Activated T-cell treated with anti-CD3 and anti-CD28 coated beads for 1 hour (primary cell): ENCODE measurements at regions not wholly inside any gene's neighbourhood (a gene's known extent, or its start where the extent isn't known, plus 50 kb on each side); places are given as distances from the start of the nearest gene placed in this dataset.
"Not testable (repeated sequence)": the region's sequence is repeated elsewhere in the genome, so short reads cannot be mapped to it uniquely, and the experiment has no call there.

Experiments used
- DNase-seq: peaks from one replicate; pipeline ENCODE4 v3.0.0-alpha.2; 2020; ENCODE audit warnings: low read depth

- no peak for DNase-seq
Measured at GRCh38 chr13:76620036-76620435, 266.2 kb downstream of the KCTD12 start.

GRCh38 chr13:76619631-76620030 is 266.6 kb downstream of the KCTD12 start:
- no peak for DNase-seq

GRCh38 chr13:76610819-76611415 is 275.3 kb downstream of the KCTD12 start:
- DNase-seq = no peak

DNA sequence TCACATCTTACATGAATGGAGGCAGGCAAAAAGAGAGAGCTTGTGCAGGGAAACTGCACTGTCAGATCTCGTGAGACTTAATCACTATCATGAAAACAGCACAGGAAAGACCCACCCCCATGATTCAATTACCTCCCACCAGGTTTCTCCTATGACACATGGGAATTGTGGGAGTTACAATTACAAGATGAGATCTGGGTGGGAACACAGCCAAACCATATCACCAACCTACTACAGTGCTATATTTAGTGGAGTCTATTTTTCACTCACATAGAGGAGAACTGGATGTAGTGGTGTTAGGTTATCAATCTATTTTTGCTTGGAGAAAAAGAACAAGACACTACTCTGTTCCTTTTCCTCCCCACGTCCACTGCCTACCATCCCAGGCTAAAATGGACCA is 276.6 kb downstream of the KCTD12 start:
- DNase-seq = no peak

DNA sequence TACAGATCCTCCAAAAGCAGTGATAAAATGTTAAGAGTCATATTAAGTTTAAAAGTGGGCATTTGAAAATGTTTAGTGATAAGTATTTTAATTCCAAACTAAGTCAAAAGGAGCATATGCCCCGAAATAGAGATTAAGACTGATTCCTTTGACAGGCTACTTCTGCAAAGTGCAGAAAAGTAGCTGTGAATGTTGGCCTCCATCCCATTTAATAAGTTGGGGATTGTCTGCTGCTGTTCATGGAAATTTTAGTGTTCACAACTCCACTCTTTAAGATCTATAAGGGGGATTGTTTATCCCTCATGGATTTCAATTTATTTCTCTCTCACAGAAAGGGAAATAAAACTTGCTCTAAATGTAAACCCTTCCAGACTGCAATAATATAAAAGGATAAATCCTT is 278.3 kb downstream of the KCTD12 start:
- no peak for DNase-seq

DNA sequence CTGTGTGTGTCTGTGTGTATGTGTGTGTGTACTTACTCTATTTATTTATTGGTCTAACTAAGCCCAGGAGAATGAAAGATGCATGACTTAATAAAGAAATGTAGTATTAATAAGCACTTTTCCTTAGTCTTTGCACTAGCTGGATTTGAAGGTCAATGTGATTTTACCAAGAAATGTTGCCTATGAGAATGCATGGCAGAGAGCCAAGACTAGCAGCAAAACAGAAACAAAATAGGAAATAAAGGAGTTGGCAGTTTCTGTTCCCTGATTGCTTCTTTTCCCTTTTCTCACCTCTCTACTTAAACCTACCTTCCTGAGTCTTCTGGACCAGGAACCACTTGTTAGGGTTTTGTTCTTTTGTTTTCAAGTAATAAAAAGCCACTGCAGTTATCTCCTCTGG is 286.1 kb downstream of the KCTD12 start:
- DNase-seq = no peak

- DNase-seq = no peak
Measured at GRCh38 chr13:76597868-76598267, 288.3 kb downstream of the KCTD12 start.

GRCh38 chr13:76596216-76596615 is 290.0 kb downstream of the KCTD12 start:
- DNase-seq = no peak

DNA sequence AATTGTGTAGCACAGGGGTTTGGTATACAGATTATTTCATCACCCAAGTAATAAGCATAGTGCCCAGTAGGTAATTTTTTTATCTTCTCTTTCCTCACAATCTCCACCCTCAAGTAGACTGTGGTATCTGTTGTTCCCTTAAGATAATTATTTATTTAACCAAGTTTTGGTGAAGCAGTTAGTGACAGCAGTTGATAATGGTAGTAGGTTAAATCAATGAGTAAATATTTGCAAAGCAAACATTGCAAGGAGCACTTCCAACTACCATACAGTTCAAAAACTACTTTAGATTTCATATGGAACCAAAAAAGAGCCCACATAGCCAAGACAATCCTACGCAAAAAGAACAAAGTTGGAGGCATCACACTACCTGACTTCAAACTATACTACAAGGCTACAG is 291.8 kb downstream of the KCTD12 start:
- DNase-seq = no peak

- DNase-seq = no peak
Measured at GRCh38 chr13:76586842-76587241, 299.4 kb downstream of the KCTD12 start.

- DNase-seq = no peak
Measured at GRCh38 chr13:76579701-76580100, 306.5 kb downstream of the KCTD12 start.

- not testable (repeated sequence) for DNase-seq
Measured at GRCh38 chr13:76575634-76576033, 310.6 kb downstream of the KCTD12 start.

DNA sequence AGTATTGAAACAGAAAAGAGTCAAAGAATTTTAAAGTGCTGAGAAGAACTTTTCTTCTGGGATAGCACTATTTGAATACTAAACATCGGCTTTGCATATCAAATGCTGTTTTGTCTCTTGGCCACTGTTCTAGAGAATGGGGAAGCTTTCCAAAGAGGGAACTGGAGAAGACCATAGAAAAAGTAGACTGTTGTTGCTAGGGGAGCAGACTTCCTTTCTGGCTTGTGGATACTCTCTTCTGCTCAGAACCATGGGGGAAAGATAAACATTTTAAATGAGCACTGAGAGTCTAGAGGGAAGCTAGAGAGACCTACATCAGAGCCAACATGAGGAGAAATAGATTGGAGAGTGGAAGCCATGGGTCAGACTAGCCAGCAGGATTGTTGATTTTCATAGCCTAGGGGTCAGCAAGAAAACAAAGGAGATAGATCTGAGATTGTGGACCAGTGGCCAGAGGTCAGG is 315.7 kb downstream of the KCTD12 start:
- DNase-seq = no peak

- no peak for DNase-seq
Measured at GRCh38 chr13:76556627-76557026, 329.6 kb downstream of the KCTD12 start.

DNA sequence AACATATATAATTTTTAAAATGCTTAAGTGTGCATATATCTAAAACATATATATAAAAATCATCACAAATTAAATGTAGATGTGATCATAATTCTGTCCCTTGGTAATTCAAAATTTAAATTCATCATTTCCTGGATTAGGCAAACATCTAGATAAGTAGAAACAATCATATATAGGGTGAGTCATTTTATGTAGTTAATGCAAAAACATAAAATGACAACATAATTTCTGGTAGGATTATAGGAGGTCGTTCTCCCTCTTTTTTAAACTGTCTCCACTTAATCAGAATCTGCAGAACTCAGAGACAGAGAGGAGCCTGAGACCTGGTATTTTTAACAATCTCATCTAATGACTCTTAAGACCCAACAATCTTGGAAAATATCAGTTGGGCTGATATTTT is 333.4 kb downstream of the KCTD12 start:
- no peak for DNase-seq

DNA sequence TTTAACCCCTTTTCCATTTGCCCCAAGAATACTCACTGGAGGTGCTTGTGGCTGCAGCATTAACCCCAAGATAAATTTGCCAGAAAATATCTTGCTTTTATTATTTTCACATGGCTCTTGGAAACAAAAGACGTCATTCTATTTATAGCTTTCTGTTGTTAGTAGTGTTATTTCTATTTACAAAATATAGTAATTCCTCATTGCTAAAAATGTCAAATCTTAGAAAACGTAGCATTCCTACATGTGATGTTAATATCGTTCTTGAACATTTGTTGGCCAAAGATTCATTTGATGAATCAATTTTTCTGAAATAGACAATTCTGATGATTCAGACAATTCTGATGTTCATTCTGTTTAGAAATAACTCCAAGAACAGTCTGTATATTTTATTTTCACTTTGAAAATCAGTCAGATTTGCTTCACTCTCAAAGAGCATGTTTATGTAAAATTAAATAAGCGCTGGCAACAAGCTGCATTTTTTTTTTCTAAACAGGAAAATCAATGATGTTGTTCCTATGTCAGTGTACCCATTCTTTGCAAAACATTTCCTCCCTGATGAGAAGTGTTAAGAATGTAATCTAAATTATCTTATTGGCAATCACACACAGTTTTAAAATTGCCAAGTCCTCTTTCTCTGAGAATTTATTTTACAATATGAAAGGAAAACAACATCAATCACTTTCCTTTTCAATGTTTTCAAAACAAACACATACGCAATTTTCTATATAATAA is 334.0 kb downstream of the KCTD12 start:
- DNase-seq = no peak

- DNase-seq = no peak
Measured at GRCh38 chr13:76542176-76542575, 344.0 kb downstream of the KCTD12 start.

DNA sequence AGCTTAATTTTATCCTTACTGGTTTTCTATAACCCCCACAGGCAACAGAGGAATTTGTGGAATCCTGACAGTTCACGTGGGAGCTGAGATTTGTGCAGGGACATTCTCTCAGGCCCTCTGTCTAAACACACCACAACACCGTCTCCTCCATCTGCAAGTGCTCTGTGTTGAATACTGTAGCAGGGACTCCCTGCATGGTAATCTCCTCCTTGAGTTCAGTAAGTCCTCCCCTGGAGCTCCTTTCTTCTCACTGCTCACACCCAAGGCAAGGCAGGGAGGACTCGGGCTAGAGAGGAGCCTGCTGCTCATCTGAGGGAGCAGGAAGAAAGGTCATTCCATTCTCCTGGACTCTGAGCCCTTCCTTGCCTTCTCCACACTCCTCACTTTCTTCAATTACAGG is 348.2 kb downstream of the KCTD12 start:
- no peak for DNase-seq

DNA sequence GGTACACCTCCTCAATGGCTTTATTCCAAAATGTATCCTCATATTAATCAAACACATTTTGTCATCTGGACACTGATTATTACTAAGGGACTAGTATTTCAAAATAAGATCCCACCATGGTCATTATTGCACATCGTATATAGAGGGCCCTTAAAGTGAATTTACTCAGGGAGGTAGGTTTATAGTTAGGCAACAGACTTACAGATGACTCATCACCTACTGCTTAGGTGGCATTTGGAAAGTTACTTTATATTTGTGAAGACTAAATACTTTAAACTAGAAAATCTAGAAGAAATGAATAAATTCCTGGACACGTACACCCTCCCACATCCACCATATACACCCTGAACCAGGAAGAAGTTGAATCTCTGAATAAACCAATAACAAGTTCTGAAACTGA is 353.0 kb downstream of the KCTD12 start:
- DNase-seq = no peak

DNA sequence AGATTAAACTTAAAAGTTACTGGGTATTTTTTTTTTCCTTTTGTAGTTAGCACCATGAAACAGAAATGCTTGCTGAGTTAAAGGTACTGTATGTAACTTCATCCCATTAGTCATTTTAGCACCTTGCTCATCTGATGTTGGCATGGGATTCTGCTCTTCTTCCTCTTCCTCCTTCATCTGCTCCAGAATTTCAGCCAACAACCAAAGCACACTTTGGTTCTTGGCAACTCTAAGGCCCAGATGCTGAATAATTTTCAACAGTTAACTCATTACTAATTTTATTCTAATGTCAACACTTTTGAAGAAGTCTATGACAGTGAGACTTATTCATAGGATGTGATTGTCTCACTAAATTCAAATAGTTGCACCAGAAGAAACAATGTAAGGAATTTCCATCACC is 359.2 kb downstream of the KCTD12 start:
- no peak for DNase-seq

- no peak for DNase-seq
Measured at GRCh38 chr13:76523740-76524340, 362.4 kb downstream of the KCTD12 start.

- DNase-seq = no peak
Measured at GRCh38 chr13:76522083-76522755, 364.0 kb downstream of the KCTD12 start.

DNA sequence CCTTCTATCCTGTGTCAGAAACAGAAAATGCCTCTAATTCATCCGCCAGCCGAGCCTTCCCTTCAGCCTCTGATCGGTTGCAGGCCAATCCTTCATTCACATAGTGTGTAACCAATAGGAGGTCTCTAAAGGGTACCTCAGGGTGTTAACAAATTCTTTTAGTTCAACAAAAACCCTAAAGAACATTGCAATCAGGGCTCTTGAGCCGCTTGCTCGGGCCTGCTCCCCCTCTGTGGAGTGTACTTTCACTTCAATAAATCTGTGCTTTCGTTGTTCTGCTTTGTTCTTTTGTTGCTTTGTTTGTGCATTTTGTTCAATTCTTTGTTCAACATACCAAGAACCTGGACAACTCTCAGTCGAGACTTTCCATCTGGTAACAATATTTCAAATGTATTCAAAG is 366.5 kb downstream of the KCTD12 start:
- DNase-seq = no peak
